OCI-LY1 (cell line): ENCODE measurements at regions not wholly inside any gene's neighbourhood (a gene's known extent, or its start where the extent isn't known, plus 50 kb on each side); places are given as distances from the start of the nearest gene placed in this dataset.

Experiments
- H2AFZ ChIP-seq: fragments of 200-600 bp; sonication (generic), shearing (Covaris generic); 2 replicates; pipeline ENCODE4 v1.6.0; 2014; ENCODE audit warnings: antibody characterized with exemption, mild to moderate bottlenecking, low read length
- H3F3A ChIP-seq: fragments of 200-600 bp; sonication (generic), shearing (Covaris generic); 2 replicates; pipeline ENCODE4 v1.6.0; 2014; ENCODE audit warnings: mild to moderate bottlenecking, antibody characterized with exemption, low read length, moderate library complexity; ENCODE audit not compliant: insufficient read depth
- H3K27ac ChIP-seq: fragments of 200-600 bp; sonication (generic); 2 replicates; pipeline ENCODE4 v1.5.1; 2014; ENCODE audit warnings: low read length, mixed run types, mild to moderate bottlenecking, low read depth; ENCODE audit not compliant: poor library complexity, severe bottlenecking
- H3K27me3 ChIP-seq: fragments of 200-600 bp; sonication (generic); 2 replicates; pipeline ENCODE4 v1.6.0; 2014; ENCODE audit warnings: antibody characterized with exemption, mild to moderate bottlenecking, low read length, moderate library complexity; ENCODE audit not compliant: insufficient read depth
- H3K36me3 ChIP-seq: fragments of 200-600 bp; sonication (generic); 2 replicates; pipeline ENCODE4 v1.6.1; 2014; ENCODE audit warnings: mild to moderate bottlenecking, antibody characterized with exemption, low read length, moderate library complexity, mixed read lengths; ENCODE audit not compliant: insufficient read depth
- H3K4me1 ChIP-seq: fragments of 200-600 bp; sonication (generic); 2 replicates; pipeline ENCODE4 v1.5.1; 2014; ENCODE audit warnings: mild to moderate bottlenecking, low read length, moderate library complexity; ENCODE audit not compliant: insufficient read depth, severe bottlenecking
- H3K4me2 ChIP-seq: fragments of 200-600 bp; sonication (generic), shearing (Covaris generic); 2 replicates; pipeline ENCODE4 v1.6.1; 2014; ENCODE audit warnings: low read length
- H3K4me3 ChIP-seq: fragments of 200-600 bp; sonication (generic); 2 replicates; pipeline ENCODE4 v1.5.1; 2014; ENCODE audit warnings: low read length, low read depth, mild to moderate bottlenecking, mixed read lengths; ENCODE audit not compliant: poor library complexity, severe bottlenecking
- H3K79me2 ChIP-seq: fragments of 200-600 bp; shearing (Covaris generic); 2 replicates; pipeline ENCODE4 v1.6.1; 2016; ENCODE audit warnings: mixed run types, low read length, mixed read lengths; ENCODE audit not compliant: insufficient read depth
- H3K9ac ChIP-seq: fragments of 200-600 bp; sonication (generic), shearing (Covaris generic); 2 replicates; pipeline ENCODE4 v1.6.1; 2014; ENCODE audit warnings: mild to moderate bottlenecking, low read length, mixed read lengths
- H3K9me2 ChIP-seq: fragments of 200-600 bp; sonication (generic), shearing (Covaris generic); 2 replicates; pipeline ENCODE4 v1.6.1; 2014; ENCODE audit warnings: low read depth, mild to moderate bottlenecking, low read length, mixed read lengths
- H3K9me3 ChIP-seq: fragments of 200-600 bp; shearing (Covaris generic); 2 replicates; pipeline ENCODE4 v1.6.1; 2014; ENCODE audit warnings: low read length, mixed read lengths
- H4K20me1 ChIP-seq: fragments of 200-600 bp; sonication (generic), shearing (Covaris generic); 2 replicates; pipeline ENCODE4 v1.6.0; 2016; ENCODE audit warnings: mild to moderate bottlenecking, low read length; ENCODE audit not compliant: insufficient read depth
- EZH2 ChIP-seq: fragments of 200-600 bp; sonication (generic), shearing (Covaris generic); IDR thresholded peaks from 2 replicates; pipeline ENCODE4 v1.8.0; 2017; ENCODE audit warnings: borderline replicate concordance, mixed run types, mild to moderate bottlenecking, antibody characterized with exemption, low read length, moderate library complexity, mixed read lengths
- TF ChIP-seq, protein P1 (sequence below): fragments of 200-600 bp; sonication (generic), shearing (Covaris generic); IDR thresholded peaks from 2 replicates; pipeline ENCODE4 v1.5.1; 2017; ENCODE audit warnings: mild to moderate bottlenecking, antibody characterized with exemption, low read length, moderate library complexity, mixed read lengths

DNA sequence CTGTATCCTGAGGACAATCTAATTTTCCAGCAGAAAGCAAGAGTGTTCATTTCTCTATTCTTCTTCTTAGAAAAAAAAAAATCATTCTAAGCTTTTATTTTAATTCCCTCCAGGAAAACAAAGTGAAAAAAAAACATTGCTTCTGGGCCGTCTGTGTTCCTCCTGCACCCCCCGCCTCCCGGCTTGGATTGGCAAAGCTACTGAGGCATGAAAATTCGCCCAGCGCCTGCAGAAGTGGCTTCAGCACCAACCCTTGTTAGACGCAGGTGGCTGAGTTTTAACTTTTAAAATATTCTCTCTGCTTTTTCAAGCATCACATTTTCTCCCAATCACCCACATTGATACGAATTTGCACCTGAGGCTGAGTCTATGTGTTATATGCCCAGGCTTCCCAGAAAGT is 401.6 kb downstream of the BRD1 start:
- H3K36me3 ChIP-seq = no peaks in the 10 kb centered on the region
- no peak overlapping the region for H3K9ac ChIP-seq
- H3K9me2 ChIP-seq = no peaks in the 10 kb centered on the region
- H3F3A ChIP-seq = no peaks in the 10 kb centered on the region
- no peaks in the 10 kb centered on the region for H4K20me1 ChIP-seq
- H3K9me3 ChIP-seq = no peaks in the 10 kb centered on the region
- TF ChIP-seq EZH2 = no peak
- TF ChIP-seq, protein P1, sequence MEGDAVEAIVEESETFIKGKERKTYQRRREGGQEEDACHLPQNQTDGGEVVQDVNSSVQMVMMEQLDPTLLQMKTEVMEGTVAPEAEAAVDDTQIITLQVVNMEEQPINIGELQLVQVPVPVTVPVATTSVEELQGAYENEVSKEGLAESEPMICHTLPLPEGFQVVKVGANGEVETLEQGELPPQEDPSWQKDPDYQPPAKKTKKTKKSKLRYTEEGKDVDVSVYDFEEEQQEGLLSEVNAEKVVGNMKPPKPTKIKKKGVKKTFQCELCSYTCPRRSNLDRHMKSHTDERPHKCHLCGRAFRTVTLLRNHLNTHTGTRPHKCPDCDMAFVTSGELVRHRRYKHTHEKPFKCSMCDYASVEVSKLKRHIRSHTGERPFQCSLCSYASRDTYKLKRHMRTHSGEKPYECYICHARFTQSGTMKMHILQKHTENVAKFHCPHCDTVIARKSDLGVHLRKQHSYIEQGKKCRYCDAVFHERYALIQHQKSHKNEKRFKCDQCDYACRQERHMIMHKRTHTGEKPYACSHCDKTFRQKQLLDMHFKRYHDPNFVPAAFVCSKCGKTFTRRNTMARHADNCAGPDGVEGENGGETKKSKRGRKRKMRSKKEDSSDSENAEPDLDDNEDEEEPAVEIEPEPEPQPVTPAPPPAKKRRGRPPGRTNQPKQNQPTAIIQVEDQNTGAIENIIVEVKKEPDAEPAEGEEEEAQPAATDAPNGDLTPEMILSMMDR = no peak
- no peaks in the 10 kb centered on the region for H3K4me1 ChIP-seq
- H3K27me3 ChIP-seq = no peaks in the 10 kb centered on the region
- no peak overlapping the region for H3K4me2 ChIP-seq
- no peak overlapping the region for H3K27ac ChIP-seq
- H2AFZ ChIP-seq = no peak overlapping the region
- no peak overlapping the region for H3K4me3 ChIP-seq
- no peaks in the 10 kb centered on the region for H3K79me2 ChIP-seq

DNA sequence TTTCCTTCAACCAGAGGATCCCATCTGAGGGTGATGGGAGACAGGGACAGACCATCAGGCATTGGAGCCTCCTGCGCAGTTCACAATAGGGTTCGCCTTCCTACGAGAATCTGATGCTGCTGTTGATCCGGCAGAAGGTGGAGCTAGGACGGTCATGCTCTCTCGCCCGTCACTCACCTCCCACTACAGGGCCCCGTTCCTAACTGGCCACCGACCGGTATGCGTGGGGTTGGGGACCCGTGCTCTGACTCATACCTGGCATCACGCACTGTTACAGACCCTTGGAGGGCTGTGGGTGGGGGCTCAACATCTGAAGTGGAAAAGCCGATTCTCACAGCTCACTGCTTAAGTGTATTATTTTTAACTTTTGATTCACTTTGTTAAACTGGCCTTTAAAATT is 402.3 kb downstream of the BRD1 start:
- H3K27ac ChIP-seq = no peak overlapping the region
- H3K79me2 ChIP-seq = no peaks in the 10 kb centered on the region
- H3F3A ChIP-seq = no peaks in the 10 kb centered on the region
- H2AFZ ChIP-seq = no peak overlapping the region
- H3K9me3 ChIP-seq = no peaks in the 10 kb centered on the region
- no peak overlapping the region for H3K4me3 ChIP-seq
- no peaks in the 10 kb centered on the region for H3K27me3 ChIP-seq
- H3K4me1 ChIP-seq = no peaks in the 10 kb centered on the region
- no peak overlapping the region for H3K4me2 ChIP-seq
- no peaks in the 10 kb centered on the region for H3K9me2 ChIP-seq
- H3K36me3 ChIP-seq = no peaks in the 10 kb centered on the region
- TF ChIP-seq, protein P1 = no peak
- no peak for TF ChIP-seq EZH2
- no peak overlapping the region for H3K9ac ChIP-seq
- no peaks in the 10 kb centered on the region for H4K20me1 ChIP-seq

DNA sequence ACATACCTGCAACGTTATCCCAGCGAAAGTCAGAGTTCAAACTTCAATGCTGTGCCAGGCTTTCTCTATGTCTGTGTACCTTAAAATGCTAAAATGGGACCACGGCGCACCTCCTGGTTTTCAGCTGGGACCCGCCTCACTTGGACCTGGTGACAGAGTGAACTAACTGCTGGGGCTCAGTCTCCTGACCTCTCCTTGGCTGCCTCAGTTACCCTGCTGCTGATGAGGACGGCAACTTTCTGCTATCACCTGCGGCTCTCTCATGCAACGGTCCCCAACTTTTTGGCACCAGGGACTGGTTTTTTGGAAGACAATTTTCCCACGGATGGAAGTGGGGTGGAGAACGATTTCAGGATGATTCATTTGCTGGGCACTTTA is 402.8 kb downstream of the BRD1 start:
- H3K4me2 ChIP-seq = no peak overlapping the region
- H3K27me3 ChIP-seq = no peaks in the 10 kb centered on the region

More for the DNA sequence above, 402.8 kb downstream of the BRD1 start:
- Histone ChIP-seq H3K4me3 (no peak overlapping the region), H3K36me3 (no peaks in the 10 kb centered on the region), H3K9ac (no peak overlapping the region), H4K20me1 (no peaks in the 10 kb centered on the region), H3K79me2 (no peaks in the 10 kb centered on the region), H2AFZ (no peak overlapping the region), H3K9me2 (no peaks in the 10 kb centered on the region), H3K27ac (no peak overlapping the region), H3K4me1 (no peaks in the 10 kb centered on the region), H3K9me3 (no peaks in the 10 kb centered on the region), H3F3A (no peaks in the 10 kb centered on the region)
- TF ChIP-seq, protein P1 = no peak
- TF ChIP-seq EZH2 = no peak
